ENCODE measurements at regions not wholly inside any gene's neighbourhood (a gene's known extent, or its start where the extent isn't known, plus 50 kb on each side); places are given as distances from the start of the nearest gene placed in this dataset.
"Not testable (repeated sequence)": the region's sequence is repeated elsewhere in the genome, so short reads cannot be mapped to it uniquely, and the experiment has no call there.

DNA sequence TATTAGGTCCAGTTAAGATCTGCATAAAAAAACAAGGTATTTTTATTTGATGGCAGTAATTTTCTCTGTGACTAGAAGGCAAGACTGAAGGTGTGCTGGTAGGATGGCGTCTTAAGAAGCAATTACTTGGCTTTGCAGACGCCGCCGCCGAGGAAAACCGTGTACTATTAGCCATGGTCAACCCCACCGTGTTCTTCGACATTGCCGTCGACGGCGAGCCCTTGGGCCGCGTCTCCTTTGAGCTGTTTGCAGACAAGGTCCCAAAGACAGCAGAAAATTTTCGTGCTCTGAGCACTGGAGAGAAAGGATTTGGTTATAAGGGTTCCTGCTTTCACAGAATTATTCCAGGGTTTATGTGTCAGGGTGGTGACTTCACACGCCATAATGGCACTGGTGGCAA lies 454.0 kb upstream of the TMPRSS15 start:
- H4K8ac ChIP-seq (ENCODE audit: low read depth, low read length); H3K27ac ChIP-seq (replicated peaks; ENCODE audit: low read length); H2BK5ac ChIP-seq (ENCODE audit: low read length); H3K23ac ChIP-seq (ENCODE audit: low read depth, low read length, poor library complexity); H2BK120ac ChIP-seq (ENCODE audit: low read depth, low read length); H2AK5ac ChIP-seq (ENCODE audit: low read depth, low read length); H3K79me1 ChIP-seq (ENCODE audit: low read depth, low read length); DNase-seq (ENCODE audit: low spot score); H4K91ac ChIP-seq (ENCODE audit: low read depth, low read length, poor library complexity); H3K4ac ChIP-seq (ENCODE audit: low read length); H2AFZ ChIP-seq (ENCODE audit: low read length); H3K9ac ChIP-seq (ENCODE audit: low read depth, low read length, poor library complexity); H3K4me1 ChIP-seq (ENCODE audit: control insufficient read depth in 2 of 2, insufficient read depth in 1 of 2, low read depth in 1 of 2, low read length in 2 of 2); H3K14ac ChIP-seq (ENCODE audit: low read length); H3K27me3 ChIP-seq (ENCODE audit: control insufficient read depth in 3 of 3, insufficient read depth in 3 of 3, low read depth in 1 of 3, low read length in 3 of 3); H3K18ac ChIP-seq (ENCODE audit: low read length); H3K9me3 ChIP-seq (replicated peaks in 1 of 2; ENCODE audit: control insufficient read depth in 2 of 2, insufficient read depth in 1 of 2, low read depth in 1 of 2, low read length in 2 of 2); H3K4me2 ChIP-seq (ENCODE audit: insufficient read depth, low read length, poor library complexity, severe bottlenecking); H3K4me3 ChIP-seq (ENCODE audit: low read length in 2 of 2); H2BK12ac ChIP-seq (ENCODE audit: low read length); H3K36me3 ChIP-seq (replicated peaks in 1 of 2; ENCODE audit: control insufficient read depth in 2 of 2, insufficient read depth in 2 of 2, low read length in 2 of 2); H2BK15ac ChIP-seq (ENCODE audit: low read length): not testable (repeated sequence)
- no CpG with 5 or more reads among the region's 16 CpGs for WGBS, 2 donors (ENCODE audit: extremely low coverage in 2 of 2, insufficient read length in 2 of 2, insufficient replicate concordance in 1 of 2)

DNA sequence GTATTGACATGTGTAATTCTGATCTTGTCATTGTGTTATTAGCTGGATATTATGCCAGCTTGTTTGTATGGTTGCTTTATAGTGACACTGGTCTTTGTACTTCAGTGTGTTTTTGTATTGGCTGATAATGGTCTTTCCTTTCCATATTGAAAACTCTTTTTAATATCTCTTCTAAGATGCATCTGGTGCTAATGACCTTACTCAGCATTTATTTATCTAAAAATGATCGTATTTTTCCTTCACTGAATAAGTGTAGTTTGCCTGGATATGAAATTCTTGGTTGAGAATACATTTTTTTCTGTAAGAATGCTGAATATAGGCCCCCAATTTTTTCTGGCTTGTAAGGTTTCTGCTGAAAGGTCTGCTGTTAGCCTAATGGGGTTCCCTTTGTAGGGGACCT lies 465.5 kb upstream of the TMPRSS15 start:
- WGBS, 2 donors (ENCODE audit: extremely low coverage in 2 of 2, insufficient read length in 2 of 2, insufficient replicate concordance in 1 of 2) = no CpG with 5 or more reads among the region's 1 CpG

DNA sequence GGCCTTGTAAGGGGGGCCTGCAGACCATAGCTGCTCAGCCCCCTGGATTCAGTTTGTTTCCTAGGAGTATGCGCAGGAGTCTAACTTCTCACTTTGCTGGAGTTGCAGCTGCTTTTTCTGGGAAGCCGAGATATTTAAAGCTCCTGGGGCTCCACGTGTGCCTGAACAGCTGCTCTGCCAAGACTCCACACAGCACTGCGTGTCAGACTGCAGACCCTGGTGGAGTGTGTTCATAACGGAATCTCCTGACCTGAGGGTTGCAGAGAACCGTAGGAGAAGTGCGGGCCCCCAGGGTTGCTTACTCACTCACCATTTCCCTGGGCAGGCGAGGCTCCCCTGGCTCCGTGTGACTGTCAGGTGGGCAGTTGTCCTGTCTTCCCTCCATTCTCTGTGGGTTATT lies 474.3 kb upstream of the TMPRSS15 start:
- Histone ChIP-seq H3K9ac (ENCODE audit: low read depth, low read length, poor library complexity) (no peak overlapping the region), H3K4me3 (ENCODE audit: low read length in 2 of 2) (peak overlapping the region in 1 of 2 donors; percentile 41), H4K8ac (ENCODE audit: low read depth, low read length) (no peak overlapping the region), H2AK5ac (ENCODE audit: low read depth, low read length) (no peak overlapping the region), H3K14ac (ENCODE audit: low read length) (no peak overlapping the region), H3K4me2 (ENCODE audit: insufficient read depth, low read length, poor library complexity, severe bottlenecking) (no peak overlapping the region), H3K27me3 (ENCODE audit: control insufficient read depth in 3 of 3, insufficient read depth in 3 of 3, low read depth in 1 of 3, low read length in 3 of 3) (no peaks in the 10 kb centered on the region), H2BK12ac (ENCODE audit: low read length) (no peak overlapping the region), H3K27ac (replicated peaks; ENCODE audit: low read length) (no peak overlapping the region), H4K91ac (ENCODE audit: low read depth, low read length, poor library complexity) (no peak overlapping the region), H3K9me3 (replicated peaks in 1 of 2; ENCODE audit: control insufficient read depth in 2 of 2, insufficient read depth in 1 of 2, low read depth in 1 of 2, low read length in 2 of 2) (peaks cover 0 to 3% of the 10 kb centered on the region in 2 donors), H2AFZ (ENCODE audit: low read length) (no peak overlapping the region), H3K4me1 (ENCODE audit: control insufficient read depth in 2 of 2, insufficient read depth in 1 of 2, low read depth in 1 of 2, low read length in 2 of 2) (no peaks in the 10 kb centered on the region), H2BK15ac (ENCODE audit: low read length) (no peak overlapping the region), H3K18ac (ENCODE audit: low read length) (no peak overlapping the region), H3K79me1 (ENCODE audit: low read depth, low read length) (no peaks in the 10 kb centered on the region), H3K36me3 (replicated peaks in 1 of 2; ENCODE audit: control insufficient read depth in 2 of 2, insufficient read depth in 2 of 2, low read length in 2 of 2) (no peaks in the 10 kb centered on the region), H3K23ac (ENCODE audit: low read depth, low read length, poor library complexity) (no peak overlapping the region), H2BK120ac (ENCODE audit: low read depth, low read length) (no peak overlapping the region), H3K4ac (ENCODE audit: low read length) (no peak overlapping the region), H2BK5ac (ENCODE audit: low read length) (no peak overlapping the region)
- no CpG with 5 or more reads among the region's 9 CpGs for WGBS, 2 donors (ENCODE audit: extremely low coverage in 2 of 2, insufficient read length in 2 of 2, insufficient replicate concordance in 1 of 2)
- no peak for DNase-seq (ENCODE audit: low spot score)

More for the DNA sequence above, 465.5 kb upstream of the TMPRSS15 start:
- no peaks in the 10 kb centered on the region for H3K27me3 ChIP-seq (ENCODE audit: control insufficient read depth in 3 of 3, insufficient read depth in 3 of 3, low read depth in 1 of 3, low read length in 3 of 3)
- H2BK120ac ChIP-seq (ENCODE audit: low read depth, low read length) = no peak overlapping the region
- H4K8ac ChIP-seq (ENCODE audit: low read depth, low read length) = no peak overlapping the region
- no peak overlapping the region for H4K91ac ChIP-seq (ENCODE audit: low read depth, low read length, poor library complexity)
- H3K18ac ChIP-seq (ENCODE audit: low read length) = no peak overlapping the region
- no peaks in the 10 kb centered on the region for H3K79me1 ChIP-seq (ENCODE audit: low read depth, low read length)
- H3K23ac ChIP-seq (ENCODE audit: low read depth, low read length, poor library complexity) = no peak overlapping the region
- H3K9me3 ChIP-seq (replicated peaks in 1 of 2; ENCODE audit: control insufficient read depth in 2 of 2, insufficient read depth in 1 of 2, low read depth in 1 of 2, low read length in 2 of 2) = no peaks in the 10 kb centered on the region
- no peak overlapping the region for H2BK15ac ChIP-seq (ENCODE audit: low read length)
- H3K9ac ChIP-seq (ENCODE audit: low read depth, low read length, poor library complexity) = no peak overlapping the region
- H3K36me3 ChIP-seq (replicated peaks in 1 of 2; ENCODE audit: control insufficient read depth in 2 of 2, insufficient read depth in 2 of 2, low read length in 2 of 2) = no peaks in the 10 kb centered on the region
- no peak overlapping the region for H2AK5ac ChIP-seq (ENCODE audit: low read depth, low read length)
- no peak overlapping the region for H3K4me3 ChIP-seq (ENCODE audit: low read length in 2 of 2)
- no peak overlapping the region for H2BK12ac ChIP-seq (ENCODE audit: low read length)
- no peak overlapping the region for H2BK5ac ChIP-seq (ENCODE audit: low read length)
- H3K27ac ChIP-seq (replicated peaks; ENCODE audit: low read length) = no peak overlapping the region
- no peak overlapping the region for H3K14ac ChIP-seq (ENCODE audit: low read length)
- H3K4me1 ChIP-seq (ENCODE audit: control insufficient read depth in 2 of 2, insufficient read depth in 1 of 2, low read depth in 1 of 2, low read length in 2 of 2) = no peaks in the 10 kb centered on the region
- H2AFZ ChIP-seq (ENCODE audit: low read length) = no peak overlapping the region
- no peak for DNase-seq (ENCODE audit: low spot score)
- no peak overlapping the region for H3K4me2 ChIP-seq (ENCODE audit: insufficient read depth, low read length, poor library complexity, severe bottlenecking)
- no peak overlapping the region for H3K4ac ChIP-seq (ENCODE audit: low read length)

DNA sequence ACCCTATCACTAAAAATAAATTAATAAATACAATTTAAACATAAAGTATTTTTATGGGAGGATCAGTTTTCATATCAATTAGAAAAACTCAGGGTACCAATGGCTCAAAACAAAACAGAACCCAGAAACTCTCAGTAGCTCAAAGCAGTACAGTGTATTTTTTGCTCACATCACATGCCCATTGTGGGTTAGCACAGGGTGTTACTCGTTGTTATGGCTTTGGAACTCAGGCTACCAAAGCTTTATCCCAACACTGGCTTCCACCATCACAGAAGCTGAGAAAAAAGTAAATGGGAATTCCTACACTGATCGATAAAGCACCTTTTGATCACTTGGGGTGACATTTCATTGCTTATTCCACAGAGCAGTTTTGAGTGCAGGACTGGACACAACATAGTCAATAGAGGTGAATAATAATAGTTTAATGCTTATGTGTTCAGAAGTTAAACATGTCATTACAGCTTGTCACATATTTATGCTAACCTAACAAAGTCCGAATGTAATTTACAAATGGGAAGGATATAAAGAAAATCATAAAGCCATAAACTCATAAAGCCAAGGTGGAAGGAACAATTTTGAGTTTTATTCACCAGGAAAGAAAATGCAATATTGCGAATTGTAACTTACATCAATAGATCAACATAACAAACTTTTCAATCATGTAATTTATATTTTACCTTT lies 484.5 kb upstream of the TMPRSS15 start:
- no peak overlapping the region for H2BK5ac ChIP-seq (ENCODE audit: low read length)
- no peak overlapping the region for H3K14ac ChIP-seq (ENCODE audit: low read length)
- H3K79me1 ChIP-seq (ENCODE audit: low read depth, low read length) = no peaks in the 10 kb centered on the region
- H2BK12ac ChIP-seq (ENCODE audit: low read length) = no peak overlapping the region
- no peak overlapping the region for H3K18ac ChIP-seq (ENCODE audit: low read length)
- H3K4me2 ChIP-seq (ENCODE audit: insufficient read depth, low read length, poor library complexity, severe bottlenecking) = no peak overlapping the region
- no peak overlapping the region for H3K23ac ChIP-seq (ENCODE audit: low read depth, low read length, poor library complexity)
- H2BK15ac ChIP-seq (ENCODE audit: low read length) = no peak overlapping the region
- H4K8ac ChIP-seq (ENCODE audit: low read depth, low read length) = no peak overlapping the region
- DNase-seq (ENCODE audit: low spot score) = no peak
- no CpG with 5 or more reads among the region's 4 CpGs for WGBS, 2 donors (ENCODE audit: extremely low coverage in 2 of 2, insufficient read length in 2 of 2, insufficient replicate concordance in 1 of 2)
- no peaks in the 10 kb centered on the region for H3K4me1 ChIP-seq (ENCODE audit: control insufficient read depth in 2 of 2, insufficient read depth in 1 of 2, low read depth in 1 of 2, low read length in 2 of 2)
- H4K91ac ChIP-seq (ENCODE audit: low read depth, low read length, poor library complexity) = no peak overlapping the region
- H2AK5ac ChIP-seq (ENCODE audit: low read depth, low read length) = no peak overlapping the region
- no peak overlapping the region for H3K4ac ChIP-seq (ENCODE audit: low read length)
- H3K27ac ChIP-seq (replicated peaks; ENCODE audit: low read length) = no peak overlapping the region
- no peak overlapping the region for H3K9ac ChIP-seq (ENCODE audit: low read depth, low read length, poor library complexity)
- H3K4me3 ChIP-seq (ENCODE audit: low read length in 2 of 2) = no peak overlapping the region
- no peaks in the 10 kb centered on the region for H3K27me3 ChIP-seq (ENCODE audit: control insufficient read depth in 3 of 3, insufficient read depth in 3 of 3, low read depth in 1 of 3, low read length in 3 of 3)
- no peak overlapping the region for H2BK120ac ChIP-seq (ENCODE audit: low read depth, low read length)
- H3K36me3 ChIP-seq (replicated peaks in 1 of 2; ENCODE audit: control insufficient read depth in 2 of 2, insufficient read depth in 2 of 2, low read length in 2 of 2) = no peaks in the 10 kb centered on the region
- H3K9me3 ChIP-seq (replicated peaks in 1 of 2; ENCODE audit: control insufficient read depth in 2 of 2, insufficient read depth in 1 of 2, low read depth in 1 of 2, low read length in 2 of 2) = peaks cover 0 to 8% of the 10 kb centered on the region in 2 donors
- no peak overlapping the region for H2AFZ ChIP-seq (ENCODE audit: low read length)

Measured in neuronal stem cell (in vitro differentiated cells).